K562 (cell line): ENCODE measurements at regions not wholly inside any gene's neighbourhood (a gene's known extent, or its start where the extent isn't known, plus 50 kb on each side); places are given as distances from the start of the nearest gene placed in this dataset.

Experiments used
- FOXJ3 ChIP-seq: sonication (generic); formaldehyde crosslinking; IDR thresholded peaks from 2 replicates; pipeline ENCODE4 v1.4.0; 2020; ENCODE audit warnings: mild to moderate bottlenecking, missing genetic modification reagents
- KLF16 ChIP-seq: IDR thresholded peaks from 2 replicates; pipeline ENCODE4 v1.6.1; 2016; ENCODE audit warnings: antibody characterized with exemption
- NFYB ChIP-seq: IDR thresholded peaks from 2 replicates; pipeline ENCODE4 v1.6.1; 2011; ENCODE audit warnings: mild to moderate bottlenecking, moderate library complexity; ENCODE audit not compliant: insufficient read length; ENCODE audit errors: extremely low read depth
- POLR2A ChIP-seq: fragments of 450-650 bp; conservative IDR thresholded peaks from 2 replicates; pipeline ENCODE4 v1.6.1; 2016
- SIX5 ChIP-seq, 2 experiments: IDR thresholded peaks; 2 replicates each; pipeline ENCODE4 v1.6.1; 2011; ENCODE audit warnings: low read length in 2 of 2, borderline replicate concordance in 1 of 2, low read depth in 1 of 2, mild to moderate bottlenecking in 1 of 2, moderate library complexity in 1 of 2; ENCODE audit not compliant: insufficient read depth in 1 of 2
- SRSF1 ChIP-seq: fragments of 200-400 bp; formaldehyde crosslinking; IDR thresholded peaks from 2 replicates; pipeline ENCODE4 v1.6.1; 2017; ENCODE audit warnings: mild to moderate bottlenecking, low read depth, low read length, moderate library complexity
- TCF7 ChIP-seq: sonication (generic); IDR thresholded peaks from 2 replicates; pipeline ENCODE4 v1.6.1; 2016; ENCODE audit warnings: antibody characterized with exemption, borderline replicate concordance
- ZNF274 ChIP-seq: IDR thresholded peaks from 2 replicates; pipeline ENCODE4 v1.6.1; 2011; ENCODE audit warnings: low read depth, mild to moderate bottlenecking, low read length, moderate library complexity, borderline replicate concordance
- ZZZ3 ChIP-seq: fragments of 450-650 bp; IDR thresholded peaks from 2 replicates; pipeline ENCODE4 v1.6.1; 2016; ENCODE audit warnings: antibody characterized with exemption, mild to moderate bottlenecking, moderate library complexity
- TF ChIP-seq, protein P1 (sequence below), 2 experiments: fragments of 450-650 bp in 1 of 2; sonication (generic) in 1 of 2; formaldehyde crosslinking; conservative IDR thresholded peaks; 2 replicates each; pipeline versions ENCODE4 v1.4.0 to v1.8.1; 2020 to 2022; ENCODE audit warnings: mild to moderate bottlenecking in 1 of 2, missing genetic modification reagents in 1 of 2
- TF ChIP-seq, protein P2 (sequence below), 3 experiments: IDR thresholded peaks in 2 of 3; conservative IDR thresholded peaks in 1 of 3; 2 replicates each; pipeline ENCODE4 v1.5.1; 2011 to 2012; ENCODE audit warnings: low read length in 3 of 3, mild to moderate bottlenecking in 3 of 3, control low read depth in 2 of 3, improper control_type of control experiment in 1 of 3, inconsistent platforms in 1 of 3, low read depth in 1 of 3, mixed read lengths in 1 of 3, moderate library complexity in 1 of 3; ENCODE audit not compliant: insufficient read depth in 2 of 3
- TF ChIP-seq, protein P3 (sequence below): fragments of 250-450 bp; sonication (Bioruptor Pico); IDR thresholded peaks from 2 replicates; pipeline ENCODE4 v1.4.0; 2020; ENCODE audit warnings: mild to moderate bottlenecking
- TF ChIP-seq, protein P4 (sequence below): IDR thresholded peaks from 2 replicates; pipeline ENCODE4 v1.6.1; 2016; ENCODE audit warnings: missing genetic modification characterization, missing compliant biosample characterization

DNA sequence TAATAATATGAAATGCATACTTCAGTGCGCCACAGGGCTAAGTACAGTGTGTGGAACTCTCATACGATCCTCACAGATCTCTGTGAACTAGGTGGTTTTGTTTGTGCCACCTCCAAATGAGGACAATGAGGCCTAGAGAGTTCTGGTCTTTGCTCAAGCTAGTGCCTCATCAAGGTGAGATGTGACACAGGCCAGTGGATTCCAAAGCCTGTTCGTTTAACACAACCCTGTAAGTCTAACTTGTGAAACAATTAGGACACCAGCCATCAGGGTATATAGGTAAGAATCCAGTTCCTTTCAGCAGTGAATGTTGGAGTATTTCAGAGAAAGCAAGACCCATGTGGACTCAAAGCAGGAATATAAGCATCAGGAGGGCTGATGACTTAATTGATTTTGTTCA, 130.7 kb upstream of the GAS1 start:
- TF ChIP-seq FOXJ3 (CRISPR knock-in tag) (no peak), TCF7 (no peak), ZZZ3 (no peak), KLF16 (no peak), NFYB (no peak), POLR2A (no peak), SRSF1 (no peak), ZNF274 (no peak), SIX5 (IDR thresholded peaks at IDR 0.05; ENCODE audit: borderline replicate concordance in 1 of 2, insufficient read depth in 1 of 2, low read depth in 1 of 2, low read length in 2 of 2) (no peak)
- TF ChIP-seq, protein P1, sequence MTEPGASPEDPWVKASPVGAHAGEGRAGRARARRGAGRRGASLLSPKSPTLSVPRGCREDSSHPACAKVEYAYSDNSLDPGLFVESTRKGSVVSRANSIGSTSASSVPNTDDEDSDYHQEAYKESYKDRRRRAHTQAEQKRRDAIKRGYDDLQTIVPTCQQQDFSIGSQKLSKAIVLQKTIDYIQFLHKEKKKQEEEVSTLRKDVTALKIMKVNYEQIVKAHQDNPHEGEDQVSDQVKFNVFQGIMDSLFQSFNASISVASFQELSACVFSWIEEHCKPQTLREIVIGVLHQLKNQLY (CRISPR knock-in tag; conservative IDR thresholded peaks at IDR 0.05): no peak
- TF ChIP-seq, protein P2, sequence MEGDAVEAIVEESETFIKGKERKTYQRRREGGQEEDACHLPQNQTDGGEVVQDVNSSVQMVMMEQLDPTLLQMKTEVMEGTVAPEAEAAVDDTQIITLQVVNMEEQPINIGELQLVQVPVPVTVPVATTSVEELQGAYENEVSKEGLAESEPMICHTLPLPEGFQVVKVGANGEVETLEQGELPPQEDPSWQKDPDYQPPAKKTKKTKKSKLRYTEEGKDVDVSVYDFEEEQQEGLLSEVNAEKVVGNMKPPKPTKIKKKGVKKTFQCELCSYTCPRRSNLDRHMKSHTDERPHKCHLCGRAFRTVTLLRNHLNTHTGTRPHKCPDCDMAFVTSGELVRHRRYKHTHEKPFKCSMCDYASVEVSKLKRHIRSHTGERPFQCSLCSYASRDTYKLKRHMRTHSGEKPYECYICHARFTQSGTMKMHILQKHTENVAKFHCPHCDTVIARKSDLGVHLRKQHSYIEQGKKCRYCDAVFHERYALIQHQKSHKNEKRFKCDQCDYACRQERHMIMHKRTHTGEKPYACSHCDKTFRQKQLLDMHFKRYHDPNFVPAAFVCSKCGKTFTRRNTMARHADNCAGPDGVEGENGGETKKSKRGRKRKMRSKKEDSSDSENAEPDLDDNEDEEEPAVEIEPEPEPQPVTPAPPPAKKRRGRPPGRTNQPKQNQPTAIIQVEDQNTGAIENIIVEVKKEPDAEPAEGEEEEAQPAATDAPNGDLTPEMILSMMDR (IDR thresholded peaks at IDR 0.05 in 2 of 3, conservative IDR thresholded peaks at IDR 0.05 in 1 of 3; ENCODE audit: insufficient read depth in 2 of 3, low read depth in 1 of 3, low read length in 3 of 3): no peak
- TF ChIP-seq, protein P3, sequence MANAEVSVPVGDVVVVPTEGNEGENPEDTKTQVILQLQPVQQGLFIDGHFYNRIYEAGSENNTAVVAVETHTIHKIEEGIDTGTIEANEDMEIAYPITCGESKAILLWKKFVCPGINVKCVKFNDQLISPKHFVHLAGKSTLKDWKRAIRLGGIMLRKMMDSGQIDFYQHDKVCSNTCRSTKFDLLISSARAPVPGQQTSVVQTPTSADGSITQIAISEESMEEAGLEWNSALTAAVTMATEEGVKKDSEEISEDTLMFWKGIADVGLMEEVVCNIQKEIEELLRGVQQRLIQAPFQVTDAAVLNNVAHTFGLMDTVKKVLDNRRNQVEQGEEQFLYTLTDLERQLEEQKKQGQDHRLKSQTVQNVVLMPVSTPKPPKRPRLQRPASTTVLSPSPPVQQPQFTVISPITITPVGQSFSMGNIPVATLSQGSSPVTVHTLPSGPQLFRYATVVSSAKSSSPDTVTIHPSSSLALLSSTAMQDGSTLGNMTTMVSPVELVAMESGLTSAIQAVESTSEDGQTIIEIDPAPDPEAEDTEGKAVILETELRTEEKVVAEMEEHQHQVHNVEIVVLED (CRISPR knock-in tag): no peak
- TF ChIP-seq, protein P4, sequence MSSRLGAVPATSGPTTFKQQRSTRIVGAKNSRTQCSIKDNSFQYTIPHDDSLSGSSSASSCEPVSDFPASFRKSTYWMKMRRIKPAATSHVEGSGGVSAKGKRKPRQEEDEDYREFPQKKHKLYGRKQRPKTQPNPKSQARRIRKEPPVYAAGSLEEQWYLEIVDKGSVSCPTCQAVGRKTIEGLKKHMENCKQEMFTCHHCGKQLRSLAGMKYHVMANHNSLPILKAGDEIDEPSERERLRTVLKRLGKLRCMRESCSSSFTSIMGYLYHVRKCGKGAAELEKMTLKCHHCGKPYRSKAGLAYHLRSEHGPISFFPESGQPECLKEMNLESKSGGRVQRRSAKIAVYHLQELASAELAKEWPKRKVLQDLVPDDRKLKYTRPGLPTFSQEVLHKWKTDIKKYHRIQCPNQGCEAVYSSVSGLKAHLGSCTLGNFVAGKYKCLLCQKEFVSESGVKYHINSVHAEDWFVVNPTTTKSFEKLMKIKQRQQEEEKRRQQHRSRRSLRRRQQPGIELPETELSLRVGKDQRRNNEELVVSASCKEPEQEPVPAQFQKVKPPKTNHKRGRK (tag): no peak
